AG09309 (cell line): ENCODE measurements at regions not wholly inside any gene's neighbourhood (a gene's known extent, or its start where the extent isn't known, plus 50 kb on each side); places are given as distances from the start of the nearest gene placed in this dataset.

Source experiments
- DNase-seq: peaks from one replicate; pipeline ENCODE4 v3.0.0-alpha.2; 2010; ENCODE audit warnings: low read depth
- H3K4me3 ChIP-seq: 2 replicates; pipeline ENCODE4 v1.5.1; 2011; ENCODE audit warnings: mild to moderate bottlenecking, low read depth, low read length, moderate library complexity; ENCODE audit not compliant: control insufficient read depth
- TF ChIP-seq, protein P1 (sequence below): IDR thresholded peaks from 2 replicates; pipeline ENCODE4 v1.5.1; 2011; ENCODE audit warnings: mild to moderate bottlenecking, low read depth, low read length, inconsistent platforms; ENCODE audit not compliant: insufficient read depth, control insufficient read depth; ENCODE audit errors: missing control alignments

DNA sequence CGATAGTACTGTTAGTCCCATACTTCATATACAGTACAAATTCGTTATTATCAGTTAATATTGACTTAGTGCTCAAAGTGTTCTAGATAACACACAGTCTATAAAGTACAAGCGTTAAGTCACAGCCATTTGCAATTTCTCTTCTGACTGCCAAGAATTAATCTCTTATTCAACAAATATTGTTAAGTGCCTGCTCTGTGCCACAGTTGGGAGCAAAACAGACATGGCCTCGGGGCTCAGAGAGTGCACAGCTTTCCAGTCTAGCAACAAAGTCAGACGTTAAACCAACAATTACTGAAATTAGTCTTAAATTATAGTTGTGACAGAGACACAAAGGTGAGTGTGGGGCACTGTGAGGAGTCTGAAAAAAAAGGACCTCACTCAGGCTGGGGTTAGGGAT is 113.0 kb upstream of the DPP6 start:
- H3K4me3 ChIP-seq, result no peak overlapping the region
- TF ChIP-seq, protein P1, sequence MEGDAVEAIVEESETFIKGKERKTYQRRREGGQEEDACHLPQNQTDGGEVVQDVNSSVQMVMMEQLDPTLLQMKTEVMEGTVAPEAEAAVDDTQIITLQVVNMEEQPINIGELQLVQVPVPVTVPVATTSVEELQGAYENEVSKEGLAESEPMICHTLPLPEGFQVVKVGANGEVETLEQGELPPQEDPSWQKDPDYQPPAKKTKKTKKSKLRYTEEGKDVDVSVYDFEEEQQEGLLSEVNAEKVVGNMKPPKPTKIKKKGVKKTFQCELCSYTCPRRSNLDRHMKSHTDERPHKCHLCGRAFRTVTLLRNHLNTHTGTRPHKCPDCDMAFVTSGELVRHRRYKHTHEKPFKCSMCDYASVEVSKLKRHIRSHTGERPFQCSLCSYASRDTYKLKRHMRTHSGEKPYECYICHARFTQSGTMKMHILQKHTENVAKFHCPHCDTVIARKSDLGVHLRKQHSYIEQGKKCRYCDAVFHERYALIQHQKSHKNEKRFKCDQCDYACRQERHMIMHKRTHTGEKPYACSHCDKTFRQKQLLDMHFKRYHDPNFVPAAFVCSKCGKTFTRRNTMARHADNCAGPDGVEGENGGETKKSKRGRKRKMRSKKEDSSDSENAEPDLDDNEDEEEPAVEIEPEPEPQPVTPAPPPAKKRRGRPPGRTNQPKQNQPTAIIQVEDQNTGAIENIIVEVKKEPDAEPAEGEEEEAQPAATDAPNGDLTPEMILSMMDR, result no peak
- DNase-seq, result no peak

DNA sequence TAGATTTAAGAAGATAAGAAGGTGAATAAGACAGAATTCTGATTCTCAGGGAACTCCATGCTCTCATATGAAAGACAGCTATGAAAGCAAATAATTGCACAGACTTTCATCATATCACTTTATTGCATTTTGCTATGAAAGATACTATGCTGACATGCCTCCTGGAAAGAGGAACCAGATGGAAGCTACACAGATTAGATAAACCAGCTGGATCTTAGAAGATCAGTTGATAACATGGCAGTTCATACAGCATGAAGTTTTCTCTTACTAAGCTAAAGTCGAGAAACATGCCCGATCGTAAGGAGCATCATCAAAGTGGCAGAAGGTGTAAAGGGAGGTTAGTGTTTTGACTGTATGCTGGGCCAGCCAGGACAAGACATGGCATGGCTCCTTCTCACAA is 112.5 kb upstream of the DPP6 start:
- TF ChIP-seq, protein P1, result no peak
- H3K4me3 ChIP-seq, result no peak overlapping the region
- no peak for DNase-seq

DNA sequence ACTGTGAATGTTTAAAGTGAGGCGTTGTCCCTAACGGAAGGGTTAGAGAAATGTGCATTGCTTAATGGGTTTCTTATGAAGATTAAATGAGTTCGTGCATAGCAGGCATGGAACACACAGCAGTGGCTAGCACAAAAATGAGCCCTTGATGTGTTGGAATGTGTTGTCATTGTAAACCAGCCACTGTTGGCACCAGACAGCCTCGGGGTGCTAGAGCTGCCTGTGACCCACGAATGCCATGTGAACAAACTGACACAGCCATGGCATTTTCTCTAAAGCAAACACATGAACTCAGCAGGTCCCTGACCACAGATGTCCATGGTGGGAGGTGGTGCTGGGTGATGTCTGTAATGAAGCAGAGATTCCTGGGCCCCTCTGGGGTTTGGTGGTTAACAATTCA is 111.1 kb upstream of the DPP6 start:
- no peak overlapping the region for H3K4me3 ChIP-seq
- TF ChIP-seq, protein P1, result no peak
- DNase-seq, result no peak

DNA sequence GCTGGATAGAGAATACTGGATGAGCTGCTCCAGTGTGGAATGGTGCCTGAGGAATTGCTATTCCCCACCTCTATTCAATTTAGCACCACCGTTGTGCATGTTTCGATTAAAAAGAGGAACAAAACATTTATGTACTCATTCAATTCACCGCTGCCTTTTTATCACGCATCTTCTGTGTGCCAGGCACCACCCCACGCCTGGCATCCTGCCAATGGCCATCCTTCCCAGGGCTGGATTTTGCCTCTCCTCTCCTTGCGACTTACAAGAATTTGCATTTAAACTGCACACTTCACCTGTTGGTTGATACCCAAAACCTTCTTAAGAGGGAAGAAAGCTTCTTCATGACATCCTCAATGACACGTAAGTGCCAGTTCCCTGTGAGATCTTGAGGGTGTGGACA is 110.2 kb upstream of the DPP6 start:
- TF ChIP-seq, protein P1, result no peak
- H3K4me3 ChIP-seq, result no peak overlapping the region
- no peak for DNase-seq

DNA sequence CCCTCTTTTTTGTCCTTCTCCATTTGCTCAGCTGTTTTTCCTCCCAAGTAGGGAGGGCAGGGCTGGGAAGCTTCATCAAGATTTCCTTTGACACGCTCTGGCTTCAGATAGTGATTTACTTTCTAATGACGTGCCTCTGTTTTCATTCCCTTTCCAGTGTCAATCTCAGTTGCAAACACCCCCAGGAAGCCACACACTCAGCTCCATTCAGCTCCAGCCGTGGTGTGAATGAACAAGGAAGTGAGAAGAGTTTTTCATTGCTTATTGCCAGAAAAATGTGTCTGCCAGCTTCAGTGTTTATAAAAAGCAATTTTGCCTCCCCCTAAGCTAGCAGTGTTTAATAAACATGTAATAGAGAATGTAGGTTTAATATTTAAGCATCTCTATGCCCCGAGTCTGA is 108.7 kb upstream of the DPP6 start:
- TF ChIP-seq, protein P1, result no peak
- H3K4me3 ChIP-seq, result no peak overlapping the region
- DNase-seq, result no peak

DNA sequence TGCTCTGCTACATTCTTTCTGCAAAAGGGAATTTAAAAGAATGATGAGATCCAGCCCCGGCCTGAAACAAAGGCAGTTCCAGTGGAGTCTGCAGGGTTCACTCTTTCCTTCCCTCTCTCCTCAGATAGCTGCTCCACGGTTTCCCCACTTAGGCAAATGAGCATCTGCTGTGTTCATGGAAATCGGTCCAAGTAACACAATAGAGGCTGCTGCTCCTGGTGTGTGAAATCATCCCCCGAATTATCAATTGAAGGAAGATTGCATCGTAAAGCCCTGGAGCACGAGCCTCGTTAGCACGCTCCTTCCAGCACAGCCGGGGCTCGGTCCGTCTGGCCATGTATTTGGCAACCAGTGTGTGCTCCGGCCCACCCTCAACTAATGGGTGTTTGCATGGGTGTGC is 108.3 kb upstream of the DPP6 start:
- H3K4me3 ChIP-seq, result no peak overlapping the region
- no peak for DNase-seq

More for the DNA sequence above, 108.3 kb upstream of the DPP6 start:
- TF ChIP-seq, protein P1, result no peak
